ENCODE measurements at regions not wholly inside any gene's neighbourhood (a gene's known extent, or its start where the extent isn't known, plus 50 kb on each side); places are given as distances from the start of the nearest gene placed in this dataset.

DNA sequence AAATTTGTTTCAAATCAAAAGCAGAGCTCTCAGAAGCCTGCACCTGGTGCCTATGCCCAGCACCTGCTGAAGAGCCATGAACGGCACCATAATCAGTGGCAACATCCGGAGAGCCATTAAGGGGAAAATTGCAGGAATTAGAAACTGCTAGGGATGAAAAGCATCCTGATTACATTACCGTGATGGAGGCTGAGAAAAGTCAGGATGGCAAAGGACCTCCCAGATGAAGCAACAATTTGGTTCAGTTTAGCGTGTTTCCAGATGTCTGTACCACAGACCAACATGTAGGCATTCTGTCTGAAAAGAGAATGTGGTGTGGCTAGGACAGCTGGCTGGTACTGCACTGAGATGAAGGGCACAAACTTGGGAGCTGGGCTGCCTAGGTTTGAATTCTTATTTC, 106.1 kb downstream of the EOMES start:
- Histone ChIP-seq H3K27me3 (no peaks in the 10 kb centered on the region), H3K9me3 (peaks cover 0 to 5% of the 10 kb centered on the region in 2 donors), H3K4me3 (no peak overlapping the region), H3K27ac (no peak overlapping the region), H3K4me1 (peaks cover 0 to 7% (median 0%) of the 10 kb centered on the region in 4 donors), H3K36me3 (no peaks in the 10 kb centered on the region)
- TF ChIP-seq, protein P1, sequence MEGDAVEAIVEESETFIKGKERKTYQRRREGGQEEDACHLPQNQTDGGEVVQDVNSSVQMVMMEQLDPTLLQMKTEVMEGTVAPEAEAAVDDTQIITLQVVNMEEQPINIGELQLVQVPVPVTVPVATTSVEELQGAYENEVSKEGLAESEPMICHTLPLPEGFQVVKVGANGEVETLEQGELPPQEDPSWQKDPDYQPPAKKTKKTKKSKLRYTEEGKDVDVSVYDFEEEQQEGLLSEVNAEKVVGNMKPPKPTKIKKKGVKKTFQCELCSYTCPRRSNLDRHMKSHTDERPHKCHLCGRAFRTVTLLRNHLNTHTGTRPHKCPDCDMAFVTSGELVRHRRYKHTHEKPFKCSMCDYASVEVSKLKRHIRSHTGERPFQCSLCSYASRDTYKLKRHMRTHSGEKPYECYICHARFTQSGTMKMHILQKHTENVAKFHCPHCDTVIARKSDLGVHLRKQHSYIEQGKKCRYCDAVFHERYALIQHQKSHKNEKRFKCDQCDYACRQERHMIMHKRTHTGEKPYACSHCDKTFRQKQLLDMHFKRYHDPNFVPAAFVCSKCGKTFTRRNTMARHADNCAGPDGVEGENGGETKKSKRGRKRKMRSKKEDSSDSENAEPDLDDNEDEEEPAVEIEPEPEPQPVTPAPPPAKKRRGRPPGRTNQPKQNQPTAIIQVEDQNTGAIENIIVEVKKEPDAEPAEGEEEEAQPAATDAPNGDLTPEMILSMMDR (IDR thresholded peaks at IDR 0.05), result no peak
- TF ChIP-seq POLR2A (IDR thresholded peaks at IDR 0.05), result no peak
- 77% methylated on average over 4 of the region's 4 CpGs; no CpG with 5 or more reads in 1 of the 2 donors for WGBS, 2 donors (ENCODE audit: low coverage in 1 of 2)
- in situ Hi-C loops (cut with MboI; ENCODE audit: low pct_ligation_motif_present in 1 of 4, low pct_unique_long_range_greater_than_20kb in 1 of 4, low sequenced_read_pairs in 3 of 4) (no loop called here), intact Hi-C loops (cut with DNase I; ENCODE audit: low total_unique reads) (no loop called here)
- no peak for DNase-seq

DNA sequence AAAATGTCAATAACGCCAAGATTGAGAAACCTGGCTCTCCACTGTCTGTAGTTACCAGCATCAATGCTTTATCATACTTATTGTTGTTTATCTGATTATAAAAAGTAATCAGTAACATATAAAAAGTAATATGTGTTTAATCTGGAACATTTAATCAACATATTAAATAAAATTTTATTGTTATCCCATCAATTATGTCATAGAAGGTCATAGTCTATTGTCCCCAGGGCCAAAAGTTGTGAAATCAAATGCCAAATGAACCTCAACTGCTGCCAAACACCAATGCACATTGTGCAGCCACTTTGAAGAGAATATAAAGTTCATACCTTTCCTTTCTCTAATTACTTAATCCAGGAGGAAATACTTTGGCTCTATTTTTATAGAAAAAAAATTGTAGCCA, 106.6 kb downstream of the EOMES start:
- DNase-seq, result no peak
- TF ChIP-seq POLR2AphosphoS5 (IDR thresholded peaks at IDR 0.05) (no peak), EP300 (IDR thresholded peaks at IDR 0.05; ENCODE audit: low read depth) (no peak), POLR2A (IDR thresholded peaks at IDR 0.05) (no peak)
- TF ChIP-seq, protein P1 (IDR thresholded peaks at IDR 0.05), result no peak
- WGBS, 2 donors (ENCODE audit: low coverage in 1 of 2), result 83 to 93% methylated on average over 1 of the region's 1 CpG

DNA sequence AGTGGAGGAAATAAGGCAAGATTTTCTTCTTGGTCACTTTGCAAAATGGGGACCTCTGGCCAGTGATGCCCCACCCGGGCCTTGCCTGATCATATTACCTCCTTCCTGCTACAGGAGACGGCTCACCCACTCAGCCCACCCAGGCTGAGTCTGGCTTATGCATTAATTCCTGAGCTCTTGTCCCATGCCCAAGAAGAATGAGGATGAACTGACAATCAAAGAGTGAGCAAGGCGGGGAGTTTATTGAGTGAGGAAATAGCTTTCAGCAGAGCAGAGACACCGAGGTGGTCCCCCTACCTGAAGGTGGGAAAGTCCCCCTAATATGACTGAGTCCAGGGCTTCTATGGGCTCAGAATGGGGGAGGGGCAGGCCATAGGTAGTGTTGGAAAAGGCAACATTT, 107.5 kb downstream of the EOMES start:
- H3K4me3 ChIP-seq, result no peak overlapping the region
- TF ChIP-seq EP300 (IDR thresholded peaks at IDR 0.05; ENCODE audit: low read depth), result no peak
- TF ChIP-seq POLR2AphosphoS5 (IDR thresholded peaks at IDR 0.05), result no peak
- TF ChIP-seq, protein P1 (IDR thresholded peaks at IDR 0.05), result no peak
- no peak for TF ChIP-seq POLR2A (IDR thresholded peaks at IDR 0.05)
- DNase-seq, result no peak
- H3K27ac ChIP-seq, result no peak overlapping the region
- 89 to 96% methylated on average over 3 to 4 of the region's 4 CpGs for WGBS, 2 donors (ENCODE audit: low coverage in 1 of 2)
- peaks cover 0 to 9% (median 0%) of the 10 kb centered on the region in 4 donors for H3K4me1 ChIP-seq
- in situ Hi-C loops (cut with MboI; ENCODE audit: low pct_ligation_motif_present in 1 of 4, low pct_unique_long_range_greater_than_20kb in 1 of 4, low sequenced_read_pairs in 3 of 4) (no loop called here), intact Hi-C loops (cut with DNase I; ENCODE audit: low total_unique reads) (no loop called here)
- H3K9me3 ChIP-seq, result peaks cover 0 to 5% of the 10 kb centered on the region in 2 donors
- H3K27me3 ChIP-seq, result no peaks in the 10 kb centered on the region
- H3K36me3 ChIP-seq, result no peaks in the 10 kb centered on the region

More for the DNA sequence above, 106.6 kb downstream of the EOMES start:
- Histone ChIP-seq H3K27ac (no peak overlapping the region), H3K36me3 (no peaks in the 10 kb centered on the region), H3K9me3 (peaks cover 0 to 5% of the 10 kb centered on the region in 2 donors), H3K4me1 (peaks cover 0 to 9% (median 0%) of the 10 kb centered on the region in 4 donors), H3K4me3 (no peak overlapping the region), H3K27me3 (no peaks in the 10 kb centered on the region)
- intact Hi-C loops (cut with DNase I; ENCODE audit: low total_unique reads), result no loop called here
- in situ Hi-C loops (cut with MboI; ENCODE audit: low pct_ligation_motif_present in 1 of 4, low pct_unique_long_range_greater_than_20kb in 1 of 4, low sequenced_read_pairs in 3 of 4), result no loop called here

DNA sequence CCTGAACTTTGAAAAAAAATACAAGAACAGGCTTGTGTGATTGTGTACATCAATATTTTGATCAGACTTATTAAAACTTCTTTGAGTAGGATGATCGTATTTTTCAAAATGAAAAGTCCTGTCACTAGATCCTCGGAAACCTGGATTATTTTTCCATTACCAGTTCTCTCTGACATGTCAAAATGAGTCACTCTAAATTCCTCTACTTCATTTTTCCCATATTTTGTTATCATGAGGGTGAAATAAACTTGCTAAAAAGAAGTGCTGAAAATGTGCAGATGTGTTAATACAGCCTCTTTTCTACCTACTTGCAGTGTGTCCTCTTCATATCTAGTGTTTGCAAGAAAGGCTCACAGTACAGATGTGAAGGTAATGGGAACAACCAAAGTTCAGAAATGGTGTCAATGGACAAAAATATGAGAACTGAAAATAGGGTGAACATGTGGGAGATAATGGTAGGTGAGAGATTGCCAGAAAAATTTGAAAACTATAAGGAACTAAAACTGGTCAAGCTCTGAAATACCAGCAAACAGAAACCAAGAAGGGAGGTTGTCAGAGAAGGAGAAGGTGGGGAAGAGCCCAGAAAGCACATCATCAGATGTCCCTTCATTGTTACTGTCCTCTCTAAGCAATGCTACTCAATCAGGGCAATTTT, 108.2 kb downstream of the EOMES start:
- no peak for DNase-seq
- in situ Hi-C loops (cut with MboI; ENCODE audit: low pct_ligation_motif_present in 1 of 4, low pct_unique_long_range_greater_than_20kb in 1 of 4, low sequenced_read_pairs in 3 of 4) (no loop called here), intact Hi-C loops (cut with DNase I; ENCODE audit: low total_unique reads) (no loop called here)
- no peak overlapping the region for H3K27ac ChIP-seq
- WGBS, 2 donors (ENCODE audit: low coverage in 1 of 2), result 85 to 86% methylated on average over 2 of the region's 2 CpGs
- H3K27me3 ChIP-seq, result no peaks in the 10 kb centered on the region
- no peaks in the 10 kb centered on the region for H3K36me3 ChIP-seq
- H3K4me1 ChIP-seq, result peaks cover 0 to 9% (median 0%) of the 10 kb centered on the region in 4 donors
- no peak overlapping the region for H3K4me3 ChIP-seq
- H3K9me3 ChIP-seq, result peaks cover 0 to 5% of the 10 kb centered on the region in 2 donors
- TF ChIP-seq, protein P1 (IDR thresholded peaks at IDR 0.05), result no peak
- TF ChIP-seq POLR2AphosphoS5 (IDR thresholded peaks at IDR 0.05), result no peak
- no peak for TF ChIP-seq POLR2A (IDR thresholded peaks at IDR 0.05)
- no peak for TF ChIP-seq EP300 (IDR thresholded peaks at IDR 0.05; ENCODE audit: low read depth)

Measured in transverse colon (tissue), 4 donors.